IMR-90 (cell line): ENCODE measurements at regions not wholly inside any gene's neighbourhood (a gene's known extent, or its start where the extent isn't known, plus 50 kb on each side); places are given as distances from the start of the nearest gene placed in this dataset.

Experiments used
- ATAC-seq: fragments of 200-7000 bp; cut with Tn5 transposase; 2 replicates; pipeline ENCODE4 v1.9.1; 2020; ENCODE audit warnings: low read depth, mild to moderate bottlenecking, moderate library complexity
- BruUV-seq: library from RNA; stranded (reverse); fragments of 400-500 nt; replicated peaks from 2 replicates; lab custom pipeline; 2021; lab: Mats Ljungman, UMichigan
- CTCF ChIA-PET: fragments of 300-600 bp; formaldehyde crosslinking; extraction: SDS; loops from one replicate; lab custom pipeline; 2021; ENCODE audit warnings: antibody characterized with exemption; lab: Yijun Ruan, JAX
- POLR2A ChIA-PET: fragments of 300-600 bp; sonication (Branson Sonifier 250); formaldehyde crosslinking; loops from one replicate; lab custom pipeline; 2022; ENCODE audit warnings: antibody characterized with exemption; ENCODE audit not compliant: unreplicated experiment; lab: Charles Lee
- DNase-seq: peaks from one replicate; pipeline ENCODE4 v3.0.0; 2013
- H2AFZ ChIP-seq: replicated peaks from 2 replicates; pipeline ENCODE3; 2013; ENCODE audit warnings: low read length, mild to moderate bottlenecking; ENCODE audit not compliant: poor library complexity
- H2AK5ac ChIP-seq: 2 replicates; pipeline ENCODE4 v1.6.1; 2013; ENCODE audit warnings: low read depth, low read length, inconsistent platforms
- H2AK9ac ChIP-seq: replicated peaks from 2 replicates; pipeline ENCODE3; 2013; ENCODE audit warnings: mild to moderate bottlenecking, low read depth, low read length, moderate library complexity; ENCODE audit not compliant: poor library complexity
- H2BK120ac ChIP-seq: 2 replicates; pipeline ENCODE4 v1.6.1; 2013; ENCODE audit warnings: low read depth, low read length, inconsistent platforms
- H2BK15ac ChIP-seq: 3 replicates; pipeline ENCODE4 v1.6.1; 2013; ENCODE audit warnings: low read depth, low read length, inconsistent platforms
- H2BK20ac ChIP-seq: 2 replicates; pipeline ENCODE4 v1.6.1; 2013; ENCODE audit warnings: low read depth, mild to moderate bottlenecking, inconsistent platforms, low read length, moderate library complexity
- H2BK5ac ChIP-seq: 2 replicates; pipeline ENCODE4 v1.6.1; 2013; ENCODE audit warnings: mild to moderate bottlenecking, low read depth, low read length, inconsistent platforms; ENCODE audit not compliant: poor library complexity, severe bottlenecking
- H3K14ac ChIP-seq: replicated peaks from 2 replicates; pipeline ENCODE4 v1.6.1; 2013; ENCODE audit warnings: low read depth, low read length, inconsistent platforms
- H3K18ac ChIP-seq: 2 replicates; pipeline ENCODE4 v1.6.1; 2013; ENCODE audit warnings: low read depth, low read length, control low read depth
- H3K23ac ChIP-seq: 2 replicates; pipeline ENCODE4 v1.6.1; 2013; ENCODE audit warnings: low read depth, low read length, inconsistent platforms
- H3K27ac ChIP-seq: 2 replicates; pipeline ENCODE4 v1.5.1; 2013; ENCODE audit warnings: mild to moderate bottlenecking, control low read depth, low read length; ENCODE audit not compliant: insufficient read depth
- H3K27me3 ChIP-seq: 2 replicates; pipeline ENCODE4 v1.6.1; 2013; ENCODE audit warnings: low read length; ENCODE audit not compliant: control insufficient read depth, insufficient read depth
- H3K36me3 ChIP-seq: 2 replicates; pipeline ENCODE4 v1.6.1; 2013; ENCODE audit warnings: low read length, mixed read lengths; ENCODE audit not compliant: control insufficient read depth, insufficient read depth
- H3K4ac ChIP-seq: 2 replicates; pipeline ENCODE4 v1.6.1; 2013; ENCODE audit warnings: low read depth, low read length, inconsistent platforms
- H3K4me1 ChIP-seq: 2 replicates; pipeline ENCODE4 v1.6.1; 2013; ENCODE audit warnings: low read length, mixed read lengths; ENCODE audit not compliant: control insufficient read depth, insufficient read depth
- H3K4me2 ChIP-seq: 2 replicates; pipeline ENCODE4 v1.6.1; 2013; ENCODE audit warnings: low read depth, mild to moderate bottlenecking, control low read depth, low read length, moderate library complexity
- H3K4me3 ChIP-seq: 2 replicates; pipeline ENCODE4 v1.5.1; 2013; ENCODE audit warnings: low read depth, mild to moderate bottlenecking, control low read depth, low read length, moderate library complexity; ENCODE audit not compliant: insufficient read depth
- H3K56ac ChIP-seq: 2 replicates; pipeline ENCODE4 v1.6.1; 2013; ENCODE audit warnings: low read length, inconsistent platforms; ENCODE audit not compliant: insufficient read depth; ENCODE audit errors: extremely low read depth
- H3K79me1 ChIP-seq, 2 experiments: 2 replicates each; pipeline ENCODE4 v1.6.1; 2013; ENCODE audit warnings: low read length in 2 of 2, inconsistent platforms in 1 of 2, low read depth in 1 of 2
- H3K9ac ChIP-seq: 2 replicates; pipeline ENCODE4 v1.6.1; 2013; ENCODE audit warnings: low read depth, low read length, control low read depth
- H3K9me1 ChIP-seq: 2 replicates; pipeline ENCODE4 v1.6.1; 2013; ENCODE audit warnings: low read length, inconsistent platforms; ENCODE audit not compliant: insufficient read depth
- H3K9me3 ChIP-seq: 2 replicates; pipeline ENCODE4 v1.6.1; 2013; ENCODE audit warnings: low read length; ENCODE audit not compliant: control insufficient read depth, insufficient read depth
- H4K20me1 ChIP-seq: 2 replicates; pipeline ENCODE4 v1.6.1; 2013; ENCODE audit warnings: low read length, inconsistent platforms; ENCODE audit not compliant: insufficient read depth
- H4K5ac ChIP-seq: 2 replicates; pipeline ENCODE4 v1.6.1; 2013; ENCODE audit warnings: mild to moderate bottlenecking, low read depth, low read length, control low read depth
- H4K8ac ChIP-seq, 2 experiments: 2 replicates each; pipeline ENCODE4 v1.6.1; 2013; ENCODE audit warnings: low read depth in 2 of 2, low read length in 2 of 2, control low read depth in 1 of 2, inconsistent platforms in 1 of 2
- H4K91ac ChIP-seq: 2 replicates; pipeline ENCODE4 v1.6.1; 2013; ENCODE audit warnings: low read depth, low read length, inconsistent platforms; ENCODE audit not compliant: insufficient read depth
- POLR2A ChIP-seq: IDR thresholded peaks from 2 replicates; pipeline ENCODE4 v1.6.1; 2012; ENCODE audit warnings: mild to moderate bottlenecking, low read depth, low read length
- WGBS, 2 experiments: methylation state at CpG; one replicate each; pipeline versions ENCODE4 v1.1.5 to v1.1.7; 2013; ENCODE audit warnings: missing lambda C conversion rate in 2 of 2; ENCODE audit not compliant: insufficient read length in 1 of 2; ENCODE audit errors: extremely low coverage in 2 of 2; 5-methylcytosine and 5-hydroxymethylcytosine counted together
- dilution Hi-C: fragments of 300-500 bp; cut with HindIII; formaldehyde crosslinking; loops from one replicate; pipeline ENCODE4 v1.14.3; 2018; ENCODE audit warnings: low sequenced_read_pairs; ENCODE audit not compliant: unreplicated experiment
- in situ Hi-C: fragments of 300-500 bp; cut with MboI; formaldehyde crosslinking; loops from 3 replicates; pipeline ENCODE4 v1.14.3; 2019; ENCODE audit warnings: low sequenced_read_pairs, inconsistent platforms, mixed read lengths
- intact Hi-C: fragments of 100-400 bp; cut with micrococcal nuclease; formaldehyde crosslinking; loops from 2 replicates; pipeline ENCODE4 v1.10.0; 2022

GRCh38 chr6:154632119-154632518, 101.1 kb upstream of the SCAF8 start:
- no peak overlapping the region for H4K91ac ChIP-seq
- H3K9me1 ChIP-seq: no peaks in the 10 kb centered on the region
- no peak for DNase-seq
- no peak overlapping the region for H3K23ac ChIP-seq
- no peak overlapping the region for H3K18ac ChIP-seq
- H3K4ac ChIP-seq: no peak overlapping the region
- no peak overlapping the region for H2BK15ac ChIP-seq
- WGBS, 2 experiments: no CpG with 5 or more reads among the region's 2 CpGs
- H3K4me3 ChIP-seq: no peak overlapping the region
- H2BK20ac ChIP-seq: no peak overlapping the region
- no peak overlapping the region for H2BK120ac ChIP-seq
- ChIA-PET POLR2A (no interaction called here), CTCF (no interaction called here)
- no peak overlapping the region for H2AFZ ChIP-seq
- H3K27ac ChIP-seq: no peak overlapping the region
- H4K20me1 ChIP-seq: no peaks in the 10 kb centered on the region
- H3K9me3 ChIP-seq: peaks cover 4% of the 10 kb centered on the region
- no peak overlapping the region for H4K5ac ChIP-seq
- no peak overlapping the region for H2BK5ac ChIP-seq
- dilution Hi-C loops: no loop called here
- no peaks in the 10 kb centered on the region for H3K4me1 ChIP-seq
- no peak overlapping the region for H2AK9ac ChIP-seq
- H3K9ac ChIP-seq: no peak overlapping the region
- H3K27me3 ChIP-seq: peaks cover 3% of the 10 kb centered on the region
- H3K14ac ChIP-seq: no peak overlapping the region
- H3K36me3 ChIP-seq: no peaks in the 10 kb centered on the region
- no peak overlapping the region for H4K8ac ChIP-seq
- H3K4me2 ChIP-seq: no peak overlapping the region
- ATAC-seq: no peak
- no peak overlapping the region for H2AK5ac ChIP-seq
- TF ChIP-seq POLR2A: no peak
- no TSS peak for BruUV-seq
- no peaks in the 10 kb centered on the region for H3K79me1 ChIP-seq
- intact Hi-C loops: no loop called here
- in situ Hi-C loops: no loop called here
- H3K56ac ChIP-seq: no peak overlapping the region
